ENCODE measurements at regions not wholly inside any gene's neighbourhood (a gene's known extent, or its start where the extent isn't known, plus 50 kb on each side); places are given as distances from the start of the nearest gene placed in this dataset.
"Not testable (repeated sequence)": the region's sequence is repeated elsewhere in the genome, so short reads cannot be mapped to it uniquely, and the experiment has no call there.

DNA sequence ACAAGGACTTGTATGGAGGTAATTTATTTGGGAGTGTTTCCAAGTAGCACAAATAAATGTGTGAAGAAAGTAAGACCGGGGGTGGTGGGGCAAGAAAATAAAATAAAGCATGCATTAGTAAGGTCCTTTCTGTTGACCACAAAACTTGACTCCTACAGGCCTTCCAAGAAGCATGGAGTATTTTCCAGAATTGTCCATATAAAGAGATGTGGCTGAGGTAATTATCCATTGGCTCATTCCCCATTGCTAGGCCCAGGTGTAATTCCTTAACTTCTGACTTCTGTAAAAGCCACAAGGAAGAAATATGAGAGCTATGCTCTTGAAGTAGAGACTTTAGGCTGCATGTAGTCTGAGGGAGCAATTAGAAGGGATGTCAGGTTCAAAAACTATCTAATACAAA is 430.5 kb upstream of the PABPC4L start:
- Histone ChIP-seq H3K4me1 (no peaks in the 10 kb centered on the region), H3K36me3 (no peaks in the 10 kb centered on the region), H3K4me3 (no peak overlapping the region), H3K9me3 (no peaks in the 10 kb centered on the region), H3K27me3 (replicated peaks in 1 of 7) (no peaks in the 10 kb centered on the region), H3K27ac (no peak overlapping the region)
- TF ChIP-seq CTCF (IDR thresholded peaks at IDR 0.05 in 8 of 11, conservative IDR thresholded peaks at IDR 0.05 in 3 of 11) (no peak), POLR2A (IDR thresholded peaks at IDR 0.05) (no peak), POLR2AphosphoS5 (IDR thresholded peaks at IDR 0.05) (no peak)
- intact Hi-C loops (cut with DNase I; ENCODE audit: low total_unique reads): no loop called here
- no peak for DNase-seq
- WGBS, 5 donors: 81 to 94% (median 89%) methylated on average over 1 of the region's 1 CpG

- intact Hi-C loops (cut with DNase I; ENCODE audit: low total_unique reads): no loop called here
- no peak overlapping the region for H3K4me3 ChIP-seq
- H3K9me3 ChIP-seq: no peaks in the 10 kb centered on the region
- H3K4me1 ChIP-seq: no peaks in the 10 kb centered on the region
- no peaks in the 10 kb centered on the region for H3K27me3 ChIP-seq (replicated peaks in 1 of 7)
- DNase-seq: no peak
- TF ChIP-seq POLR2AphosphoS5 (IDR thresholded peaks at IDR 0.05): no peak
- TF ChIP-seq CTCF (IDR thresholded peaks at IDR 0.05 in 8 of 11, conservative IDR thresholded peaks at IDR 0.05 in 3 of 11): no peak
- no peak for TF ChIP-seq POLR2A (IDR thresholded peaks at IDR 0.05)
- H3K27ac ChIP-seq: peak overlapping the region in 1 of 8 donors; percentile 14
- no peaks in the 10 kb centered on the region for H3K36me3 ChIP-seq
These were observed 426.5 kb upstream of the PABPC4L start for GRCh38 chr4:134628066-134628465.

- DNase-seq: no peak
- Histone ChIP-seq H3K27me3 (replicated peaks in 1 of 7) (no peaks in the 10 kb centered on the region), H3K36me3 (no peaks in the 10 kb centered on the region), H3K4me3 (no peak overlapping the region), H3K4me1 (no peaks in the 10 kb centered on the region), H3K27ac (no peak overlapping the region), H3K9me3 (no peaks in the 10 kb centered on the region)
- TF ChIP-seq POLR2AphosphoS5 (IDR thresholded peaks at IDR 0.05) (no peak), CTCF (IDR thresholded peaks at IDR 0.05 in 8 of 11, conservative IDR thresholded peaks at IDR 0.05 in 3 of 11) (no peak), POLR2A (IDR thresholded peaks at IDR 0.05) (no peak)
- intact Hi-C loops (cut with DNase I; ENCODE audit: low total_unique reads): no loop called here
- WGBS, 5 donors: 80 to 88% (median 80%) methylated on average over 3 of the region's 3 CpGs
These were observed 425.8 kb upstream of the PABPC4L start for GRCh38 chr4:134627366-134627765.

DNA sequence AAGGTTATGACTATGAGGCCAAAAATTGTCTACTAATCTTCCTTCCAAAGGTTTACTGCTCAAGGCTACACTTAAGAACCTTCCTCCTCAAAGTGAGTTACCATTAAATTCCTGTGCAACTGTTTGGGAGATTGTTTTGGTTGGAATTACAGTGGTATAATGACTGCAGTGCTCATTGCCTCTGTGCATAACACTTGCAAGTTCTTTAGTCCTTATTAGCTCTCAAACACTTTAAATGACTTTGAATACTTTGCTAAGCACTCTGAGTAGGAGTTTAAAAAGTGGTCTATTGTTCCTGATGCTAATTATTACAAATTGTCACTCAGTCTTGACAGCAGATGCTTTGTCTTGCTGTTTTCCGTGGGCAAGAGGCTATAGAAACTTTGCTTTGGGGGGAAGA is 422.8 kb upstream of the PABPC4L start:
- H3K27me3 ChIP-seq (replicated peaks in 1 of 7): no peaks in the 10 kb centered on the region
- H3K27ac ChIP-seq: no peak overlapping the region
- no peaks in the 10 kb centered on the region for H3K36me3 ChIP-seq
- WGBS, 5 donors: 44 to 65% (median 63%) methylated on average over 1 of the region's 1 CpG
- no peaks in the 10 kb centered on the region for H3K9me3 ChIP-seq
- H3K4me1 ChIP-seq: no peaks in the 10 kb centered on the region
- H3K4me3 ChIP-seq: no peak overlapping the region
- no peak for DNase-seq
- intact Hi-C loops (cut with DNase I; ENCODE audit: low total_unique reads): no loop called here
- TF ChIP-seq POLR2A (IDR thresholded peaks at IDR 0.05) (no peak), CTCF (IDR thresholded peaks at IDR 0.05 in 8 of 11, conservative IDR thresholded peaks at IDR 0.05 in 3 of 11) (no peak), POLR2AphosphoS5 (IDR thresholded peaks at IDR 0.05) (no peak)

- H3K4me1 ChIP-seq; H3K27me3 ChIP-seq (replicated peaks in 1 of 7); H3K4me3 ChIP-seq; intact Hi-C loops (cut with DNase I; ENCODE audit: low total_unique reads); DNase-seq; H3K36me3 ChIP-seq; H3K9me3 ChIP-seq: not testable (repeated sequence)
- peak overlapping the region in 7 of 8 donors; percentile 0 to 63 (median 24) for H3K27ac ChIP-seq
- WGBS, 5 donors: 64 to 78% (median 74%) methylated on average over 13 of the region's 13 CpGs
These were observed 421.3 kb upstream of the PABPC4L start for GRCh38 chr4:134622626-134623575.
